Ishikawa (cell line): ENCODE measurements at regions not wholly inside any gene's neighbourhood (a gene's known extent, or its start where the extent isn't known, plus 50 kb on each side); places are given as distances from the start of the nearest gene placed in this dataset.

ENCODE experiments used
- CEBPB ChIP-seq: IDR thresholded peaks from 2 replicates; pipeline ENCODE4 v1.6.1; 2012
- REST ChIP-seq: IDR thresholded peaks from 2 replicates; pipeline ENCODE4 v1.6.1; 2012; ENCODE audit warnings: low read depth, mild to moderate bottlenecking
- TAF1 ChIP-seq: IDR thresholded peaks from 2 replicates; pipeline ENCODE4 v1.6.1; 2012; ENCODE audit warnings: low read depth, mild to moderate bottlenecking

- TF ChIP-seq CEBPB (no peak), TAF1 (no peak), REST (no peak)
These were observed 63.4 kb downstream of the IGLL5 start for GRCh38 chr22:22951035-22951434.
